GM21529 (cell line): ENCODE measurements at regions not wholly inside any gene's neighbourhood (a gene's known extent, or its start where the extent isn't known, plus 50 kb on each side); places are given as distances from the start of the nearest gene placed in this dataset.

ENCODE experiments used
- ATAC-seq: cut with Tn5 transposase; IDR thresholded peaks from one replicate; pipeline ENCODE4 v1.9.1; 2021; ENCODE audit not compliant: unreplicated experiment

- ATAC-seq: no peak
These were observed 98.6 kb upstream of the ARHGEF26 start for GRCh38 chr3:154022606-154023005.

GRCh38 chr3:154023148-154023547 is 98.0 kb upstream of the ARHGEF26 start:
- no peak for ATAC-seq

GRCh38 chr3:154025007-154025406 is 96.2 kb upstream of the ARHGEF26 start:
- no peak for ATAC-seq

GRCh38 chr3:154029926-154030325 is 91.3 kb upstream of the ARHGEF26 start:
- ATAC-seq: no peak

- no peak for ATAC-seq
These were observed 86.3 kb upstream of the ARHGEF26 start for GRCh38 chr3:154034797-154035330.

GRCh38 chr3:154040283-154040682 is 80.9 kb upstream of the ARHGEF26 start:
- no peak for ATAC-seq

- no peak for ATAC-seq
These were observed 76.5 kb upstream of the ARHGEF26 start for GRCh38 chr3:154044671-154045070.

- ATAC-seq: no peak
These were observed 71.0 kb upstream of the ARHGEF26 start for GRCh38 chr3:154050216-154050615.

GRCh38 chr3:154050766-154051165 is 70.4 kb upstream of the ARHGEF26 start:
- ATAC-seq: no peak

- ATAC-seq: no peak
These were observed 61.4 kb upstream of the ARHGEF26 start for GRCh38 chr3:154059833-154060232.

- no peak for ATAC-seq
These were observed 60.8 kb upstream of the ARHGEF26 start for GRCh38 chr3:154060238-154061000.

- no peak for ATAC-seq
These were observed 60.2 kb upstream of the ARHGEF26 start for GRCh38 chr3:154061001-154061370.

- ATAC-seq: no peak
These were observed 58.7 kb upstream of the ARHGEF26 start for GRCh38 chr3:154062513-154062912.

GRCh38 chr3:154071146-154071545 is 50.0 kb upstream of the ARHGEF26 start:
- no peak for ATAC-seq
